ENCODE measurements at regions not wholly inside any gene's neighbourhood (a gene's known extent, or its start where the extent isn't known, plus 50 kb on each side); places are given as distances from the start of the nearest gene placed in this dataset.
"Not testable (repeated sequence)": the region's sequence is repeated elsewhere in the genome, so short reads cannot be mapped to it uniquely, and the experiment has no call there.

GRCh38 chr22:22988785-22989184 is 81.5 kb upstream of the GNAZ start:
- no peak overlapping the region for H3K27ac ChIP-seq
- no peak for DNase-seq (ENCODE audit: low read depth, low spot score)
- H3K9me3 ChIP-seq (ENCODE audit: low read depth, low read length): no peaks in the 10 kb centered on the region
- H3K4me3 ChIP-seq: no peak overlapping the region
- no peak for TF ChIP-seq POLR2AphosphoS5 (IDR thresholded peaks at IDR 0.05; ENCODE audit: borderline replicate concordance, low read depth, low read length)
- no peak for TF ChIP-seq FOXP2 (optimal IDR thresholded peaks at IDR 0.05; ENCODE audit: control extremely low read depth, extremely low read length, insufficient read depth)
- TF ChIP-seq EZH2 (IDR thresholded peaks at IDR 0.05): no peak
- H3K9ac ChIP-seq (ENCODE audit: insufficient read length): no peak overlapping the region
- no peaks in the 10 kb centered on the region for H3K36me3 ChIP-seq (ENCODE audit: insufficient read depth, low read length)

DNA sequence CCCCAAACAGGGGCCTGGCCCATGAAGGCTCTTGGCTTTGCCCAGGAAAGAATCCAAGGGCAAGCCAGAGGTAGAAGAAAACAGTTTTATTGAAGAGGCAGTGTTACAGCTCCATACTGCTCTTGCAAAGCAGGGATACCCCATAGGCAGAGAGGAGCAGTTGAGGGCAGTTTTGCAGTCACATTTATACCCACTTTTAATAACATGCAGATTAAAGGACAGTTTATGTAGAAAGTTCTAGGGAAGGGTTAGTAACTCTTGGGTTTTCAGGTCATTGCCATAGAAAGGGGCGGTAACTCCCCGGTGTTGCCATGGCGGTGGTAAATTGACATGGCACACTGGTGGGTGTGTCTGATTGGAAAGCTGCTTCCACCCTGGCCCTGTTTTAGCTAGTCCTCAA is 80.5 kb upstream of the GNAZ start:
- H3K27ac ChIP-seq: no peak overlapping the region
- H3K9ac ChIP-seq (ENCODE audit: insufficient read length): no peak overlapping the region
- H3K4me3 ChIP-seq: no peak overlapping the region
- no peak for DNase-seq (ENCODE audit: low read depth, low spot score)
- TF ChIP-seq POLR2AphosphoS5 (IDR thresholded peaks at IDR 0.05; ENCODE audit: borderline replicate concordance, low read depth, low read length): no peak
- TF ChIP-seq EZH2 (IDR thresholded peaks at IDR 0.05): no peak
- TF ChIP-seq FOXP2 (optimal IDR thresholded peaks at IDR 0.05; ENCODE audit: control extremely low read depth, extremely low read length, insufficient read depth): no peak
- H3K9me3 ChIP-seq (ENCODE audit: low read depth, low read length): no peaks in the 10 kb centered on the region
- no peaks in the 10 kb centered on the region for H3K36me3 ChIP-seq (ENCODE audit: insufficient read depth, low read length)

GRCh38 chr22:22990711-22991505 is 79.4 kb upstream of the GNAZ start:
- not testable (repeated sequence) for H3K9me3 ChIP-seq (ENCODE audit: low read depth, low read length); H3K27ac ChIP-seq; H3K9ac ChIP-seq (ENCODE audit: insufficient read length); H3K4me3 ChIP-seq; DNase-seq (ENCODE audit: low read depth, low spot score); H3K36me3 ChIP-seq (ENCODE audit: insufficient read depth, low read length)

- no peaks in the 10 kb centered on the region for H3K9me3 ChIP-seq (ENCODE audit: low read depth, low read length)
Observed at GRCh38 chr22:22992474-22992873, 77.8 kb upstream of the GNAZ start.

DNA sequence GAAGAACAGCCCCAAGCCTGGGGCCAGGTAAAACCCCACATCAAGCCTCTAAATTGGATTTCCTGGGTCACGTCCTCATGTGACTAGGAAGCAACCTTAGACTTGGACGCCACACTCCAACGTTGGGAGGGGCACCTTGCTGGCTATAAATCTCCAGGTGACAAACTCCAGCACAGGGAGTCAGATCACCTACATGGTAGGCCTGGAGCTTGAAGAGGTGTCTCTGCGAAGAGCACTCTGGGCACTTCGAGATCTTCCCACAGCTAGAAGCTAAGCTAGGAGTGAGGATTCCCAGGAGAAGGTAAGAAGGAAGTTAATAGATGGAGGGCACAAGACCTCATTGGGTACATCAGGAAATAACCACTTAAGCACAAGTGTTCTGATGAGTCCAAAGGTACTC is 77.1 kb upstream of the GNAZ start:
- Histone ChIP-seq H3K27ac (no peak overlapping the region), H3K9ac (ENCODE audit: insufficient read length) (no peak overlapping the region), H3K9me3 (ENCODE audit: low read depth, low read length) (no peaks in the 10 kb centered on the region; the same call in 1 of the 2 replicates), H3K4me3 (no peak overlapping the region), H3K36me3 (ENCODE audit: insufficient read depth, low read length) (no peaks in the 10 kb centered on the region)
- no peak for TF ChIP-seq EZH2 (IDR thresholded peaks at IDR 0.05)
- TF ChIP-seq POLR2AphosphoS5 (IDR thresholded peaks at IDR 0.05; ENCODE audit: borderline replicate concordance, low read depth, low read length): no peak
- TF ChIP-seq FOXP2 (optimal IDR thresholded peaks at IDR 0.05; ENCODE audit: control extremely low read depth, extremely low read length, insufficient read depth): no peak
- no peak for DNase-seq (ENCODE audit: low read depth, low spot score)

More at GRCh38 chr22:22992474-22992873, 77.8 kb upstream of the GNAZ start:
- Histone ChIP-seq H3K27ac (no peak overlapping the region), H3K4me3 (no peak overlapping the region), H3K9ac (ENCODE audit: insufficient read length) (no peak overlapping the region), H3K36me3 (ENCODE audit: insufficient read depth, low read length) (no peaks in the 10 kb centered on the region)
- DNase-seq (ENCODE audit: low read depth, low spot score): no peak
- no peak for TF ChIP-seq EZH2 (IDR thresholded peaks at IDR 0.05)
- no peak for TF ChIP-seq POLR2AphosphoS5 (IDR thresholded peaks at IDR 0.05; ENCODE audit: borderline replicate concordance, low read depth, low read length)
- TF ChIP-seq FOXP2 (optimal IDR thresholded peaks at IDR 0.05; ENCODE audit: control extremely low read depth, extremely low read length, insufficient read depth): no peak

DNA sequence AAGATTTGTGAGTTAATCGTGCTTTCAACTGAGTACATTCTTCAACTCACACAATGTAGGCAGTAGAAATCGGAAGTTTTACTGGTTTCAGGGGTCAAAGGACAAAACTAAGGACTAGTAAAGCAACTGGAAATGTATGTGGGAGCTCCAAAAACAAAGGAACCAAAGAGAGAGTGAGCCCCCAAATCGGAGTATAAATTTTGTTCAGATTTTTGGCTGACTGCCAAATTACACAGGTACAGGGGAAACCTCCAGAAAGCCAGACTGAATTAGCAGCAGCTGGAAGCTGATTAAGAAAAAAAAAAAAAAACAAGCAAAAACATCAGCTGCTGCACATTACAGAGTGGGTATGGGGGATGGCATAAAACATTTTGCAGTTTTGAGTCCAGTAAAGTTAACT is 75.2 kb upstream of the GNAZ start:
- H3K4me3 ChIP-seq: no peak overlapping the region
- H3K9ac ChIP-seq (ENCODE audit: insufficient read length): no peak overlapping the region
- no peaks in the 10 kb centered on the region; the same call in 1 of the 2 replicates for H3K9me3 ChIP-seq (ENCODE audit: low read depth, low read length)
- H3K27ac ChIP-seq: no peak overlapping the region
- no peak for DNase-seq (ENCODE audit: low read depth, low spot score)
- no peaks in the 10 kb centered on the region for H3K36me3 ChIP-seq (ENCODE audit: insufficient read depth, low read length)
- no peak for TF ChIP-seq EZH2 (IDR thresholded peaks at IDR 0.05)
- TF ChIP-seq POLR2AphosphoS5 (IDR thresholded peaks at IDR 0.05; ENCODE audit: borderline replicate concordance, low read depth, low read length): no peak
- no peak for TF ChIP-seq FOXP2 (optimal IDR thresholded peaks at IDR 0.05; ENCODE audit: control extremely low read depth, extremely low read length, insufficient read depth)

DNA sequence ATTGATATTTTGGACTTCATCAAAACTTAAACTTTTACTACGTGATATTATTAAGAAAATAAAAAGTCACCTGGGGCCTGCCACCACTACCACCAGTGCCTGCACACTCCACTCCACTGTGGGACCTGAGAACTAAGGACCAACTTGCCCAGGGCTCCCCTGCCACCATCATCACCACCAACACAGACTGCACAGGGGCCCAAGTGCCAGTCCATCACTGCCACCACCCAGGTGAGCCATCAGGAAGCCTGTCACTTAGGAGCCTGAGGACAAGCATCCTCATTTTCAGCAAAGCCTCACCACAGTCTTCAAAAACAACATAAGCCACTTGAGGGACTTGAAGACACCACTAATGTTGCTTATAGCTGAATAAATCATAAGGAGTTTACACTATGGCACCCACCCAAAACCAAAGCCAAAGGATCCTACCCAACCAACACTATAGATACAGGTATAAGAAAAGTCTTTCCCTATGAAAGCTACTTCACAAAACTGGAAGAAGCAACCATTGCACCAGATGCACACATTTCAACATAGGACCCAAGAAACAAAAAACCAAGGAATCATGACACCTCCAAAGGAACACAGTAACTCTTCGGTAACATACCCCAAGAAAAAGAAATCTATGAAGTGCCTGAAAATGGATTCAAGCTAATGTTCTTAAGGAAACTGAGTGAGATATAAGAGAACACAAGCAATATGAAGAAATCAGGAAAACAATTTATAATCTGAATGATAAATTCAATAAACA is 73.6 kb upstream of the GNAZ start:
- Histone ChIP-seq H3K9me3 (ENCODE audit: low read depth, low read length) (no peaks in the 10 kb centered on the region; the same call in 1 of the 2 replicates), H3K9ac (ENCODE audit: insufficient read length) (no peak overlapping the region), H3K4me3 (no peak overlapping the region), H3K27ac (no peak overlapping the region), H3K36me3 (ENCODE audit: insufficient read depth, low read length) (no peaks in the 10 kb centered on the region)
- TF ChIP-seq EZH2 (IDR thresholded peaks at IDR 0.05): no peak
- TF ChIP-seq FOXP2 (optimal IDR thresholded peaks at IDR 0.05; ENCODE audit: control extremely low read depth, extremely low read length, insufficient read depth): no peak
- TF ChIP-seq POLR2AphosphoS5 (IDR thresholded peaks at IDR 0.05; ENCODE audit: borderline replicate concordance, low read depth, low read length): no peak
- no peak for DNase-seq (ENCODE audit: low read depth, low spot score)

DNA sequence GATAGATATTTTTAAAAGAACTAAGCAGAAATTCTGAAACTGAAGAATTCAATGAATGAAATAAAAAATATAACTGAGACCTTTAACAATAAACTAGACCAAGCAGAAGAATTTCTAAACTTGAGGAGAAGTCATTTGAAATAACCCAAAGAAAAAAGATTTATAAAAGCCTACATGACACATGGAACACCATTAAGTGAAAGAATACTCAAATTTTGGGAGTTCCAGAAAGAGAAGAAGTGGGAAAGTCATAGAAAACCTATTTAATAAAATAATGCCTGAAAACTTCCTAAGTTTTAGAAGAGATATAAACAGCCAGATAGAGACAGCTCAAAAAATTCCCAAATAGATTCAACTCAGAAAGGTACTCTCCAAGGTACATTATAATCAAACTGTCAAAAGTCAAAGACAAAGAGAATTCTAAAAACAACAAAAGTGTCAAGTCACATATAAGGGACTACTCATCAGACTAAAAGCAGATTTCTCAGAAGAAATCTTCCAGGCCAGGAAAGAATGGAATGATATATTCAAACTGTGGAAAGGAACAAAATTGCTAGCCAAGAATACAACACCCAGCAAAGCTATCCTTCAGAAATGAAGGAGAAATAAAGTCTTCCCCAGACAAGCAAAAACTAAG is 72.9 kb upstream of the GNAZ start:
- Histone ChIP-seq H3K9me3 (ENCODE audit: low read depth, low read length) (no peaks in the 10 kb centered on the region; the same call in 1 of the 2 replicates), H3K27ac (no peak overlapping the region), H3K36me3 (ENCODE audit: insufficient read depth, low read length) (no peaks in the 10 kb centered on the region), H3K4me3 (no peak overlapping the region), H3K9ac (ENCODE audit: insufficient read length) (no peak overlapping the region)
- no peak for DNase-seq (ENCODE audit: low read depth, low spot score)
- TF ChIP-seq FOXP2 (optimal IDR thresholded peaks at IDR 0.05; ENCODE audit: control extremely low read depth, extremely low read length, insufficient read depth): no peak
- TF ChIP-seq EZH2 (IDR thresholded peaks at IDR 0.05): no peak
- no peak for TF ChIP-seq POLR2AphosphoS5 (IDR thresholded peaks at IDR 0.05; ENCODE audit: borderline replicate concordance, low read depth, low read length)
